ENCODE measurements at regions not wholly inside any gene's neighbourhood (a gene's known extent, or its start where the extent isn't known, plus 50 kb on each side); places are given as distances from the start of the nearest gene placed in this dataset.

DNA sequence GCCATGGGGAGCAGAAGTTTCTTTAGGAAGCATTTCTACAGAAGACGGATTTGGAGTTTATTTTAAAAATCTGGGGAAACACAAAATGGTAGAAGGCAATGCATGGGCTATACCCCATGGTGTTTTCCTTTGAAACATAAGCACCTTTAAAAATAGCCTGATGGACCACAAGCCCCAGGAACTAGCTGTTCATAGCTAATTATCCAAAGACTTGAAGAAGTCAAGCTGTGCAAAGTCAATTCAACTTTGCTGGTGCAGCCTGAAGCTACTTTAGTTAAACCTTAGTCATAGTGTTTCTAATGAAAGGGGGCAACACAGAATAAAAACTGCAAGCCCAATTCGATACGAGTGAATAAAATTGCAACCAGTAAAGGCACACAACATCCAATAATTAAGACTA is 732.5 kb downstream of the GALC start:
- no peak for TF ChIP-seq MXI1 (IDR thresholded peaks at IDR 0.05; ENCODE audit: borderline replicate concordance, low read depth, low read length)
- TF ChIP-seq, protein P1, sequence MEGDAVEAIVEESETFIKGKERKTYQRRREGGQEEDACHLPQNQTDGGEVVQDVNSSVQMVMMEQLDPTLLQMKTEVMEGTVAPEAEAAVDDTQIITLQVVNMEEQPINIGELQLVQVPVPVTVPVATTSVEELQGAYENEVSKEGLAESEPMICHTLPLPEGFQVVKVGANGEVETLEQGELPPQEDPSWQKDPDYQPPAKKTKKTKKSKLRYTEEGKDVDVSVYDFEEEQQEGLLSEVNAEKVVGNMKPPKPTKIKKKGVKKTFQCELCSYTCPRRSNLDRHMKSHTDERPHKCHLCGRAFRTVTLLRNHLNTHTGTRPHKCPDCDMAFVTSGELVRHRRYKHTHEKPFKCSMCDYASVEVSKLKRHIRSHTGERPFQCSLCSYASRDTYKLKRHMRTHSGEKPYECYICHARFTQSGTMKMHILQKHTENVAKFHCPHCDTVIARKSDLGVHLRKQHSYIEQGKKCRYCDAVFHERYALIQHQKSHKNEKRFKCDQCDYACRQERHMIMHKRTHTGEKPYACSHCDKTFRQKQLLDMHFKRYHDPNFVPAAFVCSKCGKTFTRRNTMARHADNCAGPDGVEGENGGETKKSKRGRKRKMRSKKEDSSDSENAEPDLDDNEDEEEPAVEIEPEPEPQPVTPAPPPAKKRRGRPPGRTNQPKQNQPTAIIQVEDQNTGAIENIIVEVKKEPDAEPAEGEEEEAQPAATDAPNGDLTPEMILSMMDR (conservative IDR thresholded peaks at IDR 0.05; ENCODE audit: low read depth, low read length), result no peak

All from IMR-90 (cell line).